HG02885 (cell line): ENCODE measurements at regions not wholly inside any gene's neighbourhood (a gene's known extent, or its start where the extent isn't known, plus 50 kb on each side); places are given as distances from the start of the nearest gene placed in this dataset.

Experiments
- ATAC-seq: cut with Tn5 transposase; IDR thresholded peaks from one replicate; pipeline ENCODE4 v1.9.1; 2021; ENCODE audit warnings: mild to moderate bottlenecking; ENCODE audit not compliant: unreplicated experiment, poor library complexity

GRCh38 chr13:67296511-67296910 is 66.4 kb upstream of the PCDH9 start:
- no peak for ATAC-seq

GRCh38 chr13:67292886-67293285 is 62.8 kb upstream of the PCDH9 start:
- no peak for ATAC-seq

GRCh38 chr13:67285611-67286010 is 55.5 kb upstream of the PCDH9 start:
- no peak for ATAC-seq

DNA sequence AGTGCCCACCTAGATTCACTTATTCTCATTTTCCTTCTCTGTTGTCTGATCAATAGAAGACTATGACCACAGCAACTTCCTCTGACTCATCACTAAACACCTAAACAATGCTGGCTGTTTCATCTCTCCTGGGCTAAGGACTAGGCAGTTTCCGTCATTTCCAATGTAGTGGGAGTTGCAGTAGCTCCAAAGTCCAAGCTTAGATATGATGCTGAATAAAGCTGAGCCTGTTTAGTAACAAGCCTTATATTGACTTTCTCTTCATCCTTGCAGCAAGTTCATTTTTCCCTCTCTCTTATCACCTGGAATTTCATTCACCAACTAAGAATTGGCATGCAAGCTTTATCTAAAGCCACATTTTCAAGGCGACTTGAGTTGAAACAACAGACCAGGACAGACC is 53.5 kb upstream of the PCDH9 start:
- no peak for ATAC-seq

DNA sequence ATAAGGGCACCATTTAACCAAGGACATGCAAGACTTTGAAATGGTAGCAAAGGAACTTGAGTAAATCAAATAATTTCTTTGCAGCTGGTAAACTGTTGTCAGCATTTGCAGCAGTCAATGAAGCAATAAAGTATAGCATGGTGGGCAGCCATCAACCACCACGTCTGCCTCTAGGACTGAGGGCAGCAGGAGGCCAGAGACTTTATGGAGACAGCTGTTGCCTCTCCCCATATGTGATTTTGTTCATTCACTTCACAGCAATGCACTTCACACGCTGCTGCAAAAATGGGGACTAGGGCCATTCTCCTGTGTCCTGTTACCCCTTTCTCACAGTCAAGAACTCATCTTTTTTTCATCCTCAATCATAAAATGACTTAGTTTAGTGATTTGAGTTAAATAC is 51.3 kb upstream of the PCDH9 start:
- ATAC-seq: no peak
